Gastroesophageal sphincter (tissue), 4 donors: ENCODE measurements at regions not wholly inside any gene's neighbourhood (a gene's known extent, or its start where the extent isn't known, plus 50 kb on each side); places are given as distances from the start of the nearest gene placed in this dataset.

Source experiments
- ATAC-seq: fragments of 150-250 bp; one replicate; pipeline ENCODE4 v1.9.1; 2016; ENCODE audit warnings: mild to moderate bottlenecking, moderate library complexity
- H3K27ac ChIP-seq, 4 donors: fragments of 200-600 bp; sonication (generic) in 3 of 4; 1 replicate in 3 of 4; 2 replicates in 1 of 4; pipeline ENCODE4 v1.5.1; 2016 to 2019
- H3K27me3 ChIP-seq: fragments of 200-600 bp; sonication (generic); one replicate; pipeline ENCODE4 v1.5.1; 2019
- H3K36me3 ChIP-seq, 2 donors: fragments of 200-600 bp; sonication (generic); one replicate each; pipeline ENCODE4 v1.5.1; 2019; ENCODE audit warnings: control low read depth in 1 of 2
- H3K4me1 ChIP-seq, 3 donors: fragments of 200-600 bp; sonication (generic); 1 replicate in 2 of 3; 2 replicates in 1 of 3; pipeline ENCODE4 v1.5.1; 2016 to 2019; ENCODE audit warnings: control low read depth in 2 of 3
- H3K4me3 ChIP-seq, 2 donors: fragments of 200-600 bp; sonication (generic); one replicate each; pipeline ENCODE4 v1.5.1; 2019; ENCODE audit warnings: mild to moderate bottlenecking in 1 of 2, moderate library complexity in 1 of 2
- H3K9me3 ChIP-seq, 3 donors: fragments of 200-600 bp; sonication (generic); one replicate each; pipeline ENCODE4 v1.5.1; 2017 to 2019; ENCODE audit warnings: control low read depth in 2 of 3
- EP300 ChIP-seq: sonication (generic); formaldehyde crosslinking; IDR thresholded peaks from one replicate; pipeline ENCODE4 v1.6.1; 2017; ENCODE audit warnings: antibody characterized with exemption, mild to moderate bottlenecking
- POLR2A ChIP-seq, 2 donors: fragments of 450-650 bp; IDR thresholded peaks; one replicate each; pipeline ENCODE4 v1.6.1; 2017; ENCODE audit warnings: antibody characterized with exemption in 2 of 2, mild to moderate bottlenecking in 2 of 2, moderate library complexity in 1 of 2
- POLR2AphosphoS5 ChIP-seq: sonication (generic); formaldehyde crosslinking; IDR thresholded peaks from one replicate; pipeline ENCODE4 v1.6.1; 2017; ENCODE audit warnings: antibody characterized with exemption
- WGBS, 2 donors: methylation state at CpG; one replicate each; pipeline ENCODE4 v1.1.5; 2018; ENCODE audit warnings: low coverage in 1 of 2; 5-methylcytosine and 5-hydroxymethylcytosine counted together
- TF ChIP-seq, protein P1 (sequence below), 4 experiments: fragments of 200-600 bp in 2 of 4; fragments of 450-650 bp in 2 of 4; sonication (generic) in 1 of 4; IDR thresholded peaks; one replicate each; pipeline ENCODE4 v1.5.1; 2017 to 2019; ENCODE audit warnings: antibody characterized with exemption in 4 of 4, mild to moderate bottlenecking in 2 of 4, moderate library complexity in 2 of 4

DNA sequence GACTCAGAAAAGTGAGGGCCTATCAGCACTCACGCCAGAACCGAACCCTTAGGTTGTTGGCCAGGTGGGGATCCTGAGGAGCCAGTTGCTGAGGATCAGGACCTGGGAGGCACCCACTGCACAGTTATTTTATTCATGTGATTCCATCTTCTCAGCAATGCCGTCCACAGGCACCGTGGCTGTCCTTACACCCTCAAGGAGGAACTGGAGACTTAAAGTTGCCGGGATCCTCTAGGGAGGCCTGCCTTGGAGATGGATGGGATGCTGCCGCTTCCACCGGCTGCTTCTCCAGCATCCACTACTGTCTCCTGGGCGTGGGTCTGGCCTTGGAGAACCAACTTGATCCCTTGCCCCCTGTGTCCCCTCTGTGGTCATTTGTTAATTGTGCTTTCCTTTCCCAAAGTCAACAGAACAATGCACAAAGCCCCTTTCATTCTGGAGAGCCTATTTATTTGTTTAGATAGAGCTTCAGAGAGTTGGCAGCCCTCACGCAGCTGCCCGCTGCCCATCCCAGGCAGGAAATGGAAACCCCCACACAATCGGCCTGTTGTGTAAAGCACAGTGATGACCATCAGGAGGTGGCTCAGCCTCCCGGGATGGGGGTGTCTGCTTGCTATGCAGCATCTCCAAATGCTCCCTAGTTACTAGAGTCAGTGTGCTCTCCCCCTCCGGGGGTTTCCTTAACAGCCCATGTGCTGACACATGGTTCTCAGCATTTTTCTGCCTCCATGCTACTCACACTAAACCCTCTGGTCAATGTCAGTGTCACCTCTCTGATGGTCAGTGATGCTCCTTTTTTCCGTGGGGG, 52.9 kb upstream of the IGFBP3 start:
- H3K27ac ChIP-seq: no peak overlapping the region
- WGBS, 2 donors: 81 to 91% methylated on average over 5 to 9 of the region's 14 CpGs

DNA sequence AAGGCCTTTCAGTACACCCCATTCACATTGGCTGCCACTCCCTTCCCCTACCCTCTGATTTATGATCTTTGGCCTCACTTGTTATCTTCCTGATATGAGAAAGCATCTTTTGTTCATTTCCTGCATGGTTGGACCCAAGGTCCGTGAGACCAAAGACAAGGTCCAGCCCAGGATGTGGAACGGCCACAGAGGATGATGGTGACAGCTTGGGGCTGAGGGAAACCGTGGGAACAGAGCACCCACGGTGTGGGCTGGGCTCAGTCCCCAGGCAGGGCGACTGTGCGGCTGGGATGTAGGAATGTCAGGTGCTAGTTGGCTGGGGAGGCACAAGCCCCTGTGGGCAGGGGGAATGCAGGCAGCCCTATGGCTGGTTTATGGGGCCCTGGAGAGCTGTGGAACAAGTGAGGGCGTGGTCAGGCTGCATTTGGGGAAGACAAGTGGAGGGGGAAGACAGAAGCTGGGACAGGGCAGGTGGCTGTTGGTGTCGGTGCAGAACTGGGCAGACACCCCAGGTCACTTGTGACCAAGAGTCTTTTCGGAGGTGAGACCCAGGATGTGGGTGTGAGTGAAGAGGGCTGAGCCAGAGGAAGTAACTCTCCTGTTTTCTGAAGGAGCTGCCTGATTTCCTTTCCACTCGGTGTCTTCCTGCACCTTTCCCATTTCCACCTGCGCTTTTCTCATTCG, 51.7 kb upstream of the IGFBP3 start:
- Histone ChIP-seq H3K27me3 (no peaks in the 10 kb centered on the region), H3K4me1 (peaks cover 0 to 8% (median 2%) of the 10 kb centered on the region in 3 donors), H3K36me3 (no peaks in the 10 kb centered on the region), H3K4me3 (no peak overlapping the region), H3K27ac (no peak overlapping the region), H3K9me3 (no peaks in the 10 kb centered on the region)
- TF ChIP-seq, protein P1, sequence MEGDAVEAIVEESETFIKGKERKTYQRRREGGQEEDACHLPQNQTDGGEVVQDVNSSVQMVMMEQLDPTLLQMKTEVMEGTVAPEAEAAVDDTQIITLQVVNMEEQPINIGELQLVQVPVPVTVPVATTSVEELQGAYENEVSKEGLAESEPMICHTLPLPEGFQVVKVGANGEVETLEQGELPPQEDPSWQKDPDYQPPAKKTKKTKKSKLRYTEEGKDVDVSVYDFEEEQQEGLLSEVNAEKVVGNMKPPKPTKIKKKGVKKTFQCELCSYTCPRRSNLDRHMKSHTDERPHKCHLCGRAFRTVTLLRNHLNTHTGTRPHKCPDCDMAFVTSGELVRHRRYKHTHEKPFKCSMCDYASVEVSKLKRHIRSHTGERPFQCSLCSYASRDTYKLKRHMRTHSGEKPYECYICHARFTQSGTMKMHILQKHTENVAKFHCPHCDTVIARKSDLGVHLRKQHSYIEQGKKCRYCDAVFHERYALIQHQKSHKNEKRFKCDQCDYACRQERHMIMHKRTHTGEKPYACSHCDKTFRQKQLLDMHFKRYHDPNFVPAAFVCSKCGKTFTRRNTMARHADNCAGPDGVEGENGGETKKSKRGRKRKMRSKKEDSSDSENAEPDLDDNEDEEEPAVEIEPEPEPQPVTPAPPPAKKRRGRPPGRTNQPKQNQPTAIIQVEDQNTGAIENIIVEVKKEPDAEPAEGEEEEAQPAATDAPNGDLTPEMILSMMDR (IDR thresholded peaks at IDR 0.05): no peak
- TF ChIP-seq EP300 (no peak), POLR2A (IDR thresholded peaks at IDR 0.05) (no peak), POLR2AphosphoS5 (no peak)
- no peak for ATAC-seq
- 76 to 100% methylated on average over 3 to 5 of the region's 12 CpGs for WGBS, 2 donors

More for the DNA sequence above, 52.9 kb upstream of the IGFBP3 start:
- H3K27me3 ChIP-seq: no peaks in the 10 kb centered on the region
- ATAC-seq: no peak
- no peak overlapping the region for H3K4me3 ChIP-seq
- peaks cover 0 to 19% (median 13%) of the 10 kb centered on the region in 3 donors for H3K4me1 ChIP-seq
- no peaks in the 10 kb centered on the region for H3K9me3 ChIP-seq
- TF ChIP-seq POLR2A (IDR thresholded peaks at IDR 0.05) (no peak), POLR2AphosphoS5 (no peak), EP300 (no peak)
- no peaks in the 10 kb centered on the region for H3K36me3 ChIP-seq

DNA sequence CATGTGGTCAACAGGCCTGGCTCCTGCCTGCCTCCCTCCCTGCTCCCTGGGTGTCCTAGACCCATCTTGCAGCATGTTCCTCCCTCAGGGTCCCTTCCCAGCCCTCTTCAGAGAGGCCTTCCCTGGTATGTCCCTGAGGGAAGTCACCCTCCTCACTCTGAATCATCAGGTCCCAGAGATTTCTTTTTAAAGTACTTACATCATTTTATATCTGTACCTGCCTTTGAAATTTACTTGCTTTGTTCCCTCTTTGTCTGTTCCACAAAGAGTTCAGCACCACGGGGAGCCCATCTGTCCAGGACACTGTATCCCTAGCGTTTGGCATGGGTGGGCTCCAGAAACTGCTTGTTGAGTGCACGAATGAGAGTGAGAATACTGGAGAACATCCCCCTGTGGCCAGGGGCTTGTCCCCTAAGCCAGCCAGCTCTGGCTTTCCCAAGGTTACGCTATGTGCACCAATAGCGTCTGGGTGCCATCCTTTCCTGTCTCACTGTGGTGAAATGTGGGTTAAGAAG, 50.6 kb upstream of the IGFBP3 start:
- H3K4me1 ChIP-seq: no peaks in the 10 kb centered on the region
- no peak for TF ChIP-seq POLR2AphosphoS5
- TF ChIP-seq EP300: no peak
- no peak for TF ChIP-seq POLR2A (IDR thresholded peaks at IDR 0.05)
- TF ChIP-seq, protein P1 (IDR thresholded peaks at IDR 0.05): no peak
- WGBS, 2 donors: 89% methylated on average over 5 of the region's 5 CpGs; no CpG with 5 or more reads in 1 of the 2 donors
- no peaks in the 10 kb centered on the region for H3K9me3 ChIP-seq
- H3K36me3 ChIP-seq: no peaks in the 10 kb centered on the region
- ATAC-seq: no peak
- H3K27me3 ChIP-seq: no peaks in the 10 kb centered on the region
- no peak overlapping the region for H3K4me3 ChIP-seq
- H3K27ac ChIP-seq: no peak overlapping the region

GRCh38 chr7:45971171-45971570, 50.1 kb upstream of the IGFBP3 start:
- Histone ChIP-seq H3K36me3 (no peaks in the 10 kb centered on the region), H3K4me1 (no peaks in the 10 kb centered on the region), H3K9me3 (no peaks in the 10 kb centered on the region), H3K27me3 (no peaks in the 10 kb centered on the region), H3K27ac (no peak overlapping the region), H3K4me3 (no peak overlapping the region)
- TF ChIP-seq POLR2AphosphoS5 (no peak), POLR2A (IDR thresholded peaks at IDR 0.05) (no peak), EP300 (no peak)
- TF ChIP-seq, protein P1 (IDR thresholded peaks at IDR 0.05): no peak
- WGBS, 2 donors: 88 to 91% methylated on average over 4 to 5 of the region's 5 CpGs
- no peak for ATAC-seq
